22Rv1 (cell line): ENCODE measurements at regions not wholly inside any gene's neighbourhood (a gene's known extent, or its start where the extent isn't known, plus 50 kb on each side); places are given as distances from the start of the nearest gene placed in this dataset.

Experiments used
- H3K27ac ChIP-seq: fragments of 450-650 bp; 2 replicates; pipeline ENCODE4 v1.5.1; 2017
- CTCF ChIP-seq: fragments of 450-650 bp; IDR thresholded peaks from 2 replicates; pipeline ENCODE4 v1.5.1; 2017; ENCODE audit warnings: mild to moderate bottlenecking
- ZFX ChIP-seq: fragments of 450-650 bp; IDR thresholded peaks from 2 replicates; pipeline ENCODE4 v1.6.1; 2017; ENCODE audit warnings: antibody characterized with exemption, borderline replicate concordance

DNA sequence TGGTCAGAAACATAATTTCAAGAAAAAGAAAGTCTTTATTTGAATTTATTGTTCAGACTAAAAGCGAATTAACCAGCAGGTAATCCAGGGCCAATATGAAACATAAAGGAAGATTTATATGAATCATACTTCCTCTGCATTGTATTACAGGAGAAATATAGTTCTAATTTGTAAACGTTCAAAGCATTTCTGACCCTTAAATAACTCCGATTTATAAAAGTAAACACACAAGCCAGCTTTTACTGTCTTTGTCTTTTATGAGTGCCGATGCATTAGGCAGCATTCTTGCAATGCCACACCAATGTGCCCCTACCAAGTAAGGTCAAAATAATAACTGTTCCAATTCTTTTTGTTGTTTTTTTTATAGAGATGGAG lies 118.8 kb upstream of the RBBP8 start:
- H3K27ac ChIP-seq = no peak overlapping the region

GRCh38 chr18:22816266-22817176 lies 116.6 kb upstream of the RBBP8 start:
- TF ChIP-seq ZFX (no peak), CTCF (no peak)
- no peak overlapping the region for H3K27ac ChIP-seq

More for the DNA sequence above, 118.8 kb upstream of the RBBP8 start:
- TF ChIP-seq CTCF (no peak), ZFX (no peak)

DNA sequence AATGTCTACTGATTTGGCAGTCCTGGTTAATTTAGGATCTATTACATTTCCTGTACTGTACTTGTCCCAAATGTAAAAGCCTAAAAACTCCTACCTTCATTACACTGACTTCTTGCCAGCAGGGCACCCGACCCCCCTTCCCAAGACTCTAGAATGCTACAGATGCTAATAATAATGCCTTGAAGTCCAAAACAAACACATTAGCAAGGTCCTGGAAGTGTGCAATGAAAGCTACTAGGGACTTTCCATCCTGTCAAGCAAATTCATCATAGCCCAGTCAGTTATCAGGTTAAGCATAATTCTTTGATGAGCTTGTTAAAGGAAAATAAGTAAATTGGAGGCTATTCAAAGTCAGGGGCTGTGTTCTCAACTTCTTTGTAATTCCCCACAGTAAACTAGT lies 115.3 kb upstream of the RBBP8 start:
- no peak overlapping the region for H3K27ac ChIP-seq
- no peak for TF ChIP-seq ZFX
- no peak for TF ChIP-seq CTCF

DNA sequence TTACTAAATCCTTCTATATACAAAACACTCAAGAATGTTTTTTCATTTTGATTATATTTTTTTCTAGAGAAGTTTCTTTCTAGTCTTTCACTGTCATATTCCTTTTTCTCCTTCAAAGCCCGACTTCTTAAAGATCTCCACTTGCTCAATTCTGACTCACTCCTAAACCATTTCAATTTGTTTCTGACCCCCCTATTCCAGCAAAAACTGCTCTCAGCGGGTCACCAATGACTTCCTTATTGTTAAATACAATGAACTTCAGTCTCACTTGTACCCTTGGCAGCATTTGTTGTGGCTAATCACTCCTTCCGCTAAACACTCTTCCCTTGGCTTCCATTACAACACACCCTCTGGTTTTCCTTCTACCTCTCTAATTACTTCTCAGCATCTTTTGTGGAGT lies 111.1 kb upstream of the RBBP8 start:
- H3K27ac ChIP-seq = no peak overlapping the region
- TF ChIP-seq ZFX = no peak
- TF ChIP-seq CTCF = no peak

GRCh38 chr18:22822841-22823508 lies 110.2 kb upstream of the RBBP8 start:
- no peak overlapping the region for H3K27ac ChIP-seq

DNA sequence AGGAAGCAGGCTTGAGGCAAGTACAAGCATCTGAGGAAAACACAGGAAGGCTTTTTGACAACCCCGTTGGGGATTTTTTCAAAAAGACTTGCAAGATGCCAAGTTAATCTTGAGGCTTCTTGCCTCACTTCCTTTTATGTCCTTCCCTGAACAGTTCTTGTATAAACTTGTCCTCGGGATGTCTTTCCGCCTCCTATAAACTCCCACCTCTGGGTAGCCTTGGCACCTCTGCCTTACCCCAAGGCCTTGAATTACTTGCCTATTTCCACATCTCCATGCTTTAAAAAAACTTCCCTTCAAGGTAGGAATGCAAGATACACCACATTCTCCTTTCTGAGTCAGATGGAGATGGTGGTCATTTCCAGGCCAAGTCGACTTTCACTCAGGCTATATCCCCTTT lies 106.4 kb upstream of the RBBP8 start:
- TF ChIP-seq ZFX = no peak
- H3K27ac ChIP-seq = no peak overlapping the region

More at GRCh38 chr18:22822841-22823508, 110.2 kb upstream of the RBBP8 start:
- no peak for TF ChIP-seq ZFX
- no peak for TF ChIP-seq CTCF

- TF ChIP-seq ZFX = no peak
- TF ChIP-seq CTCF = no peak
- H3K27ac ChIP-seq = no peak overlapping the region
These were observed 105.9 kb upstream of the RBBP8 start for GRCh38 chr18:22827216-22827615.
